ENCODE measurements at regions not wholly inside any gene's neighbourhood (a gene's known extent, or its start where the extent isn't known, plus 50 kb on each side); places are given as distances from the start of the nearest gene placed in this dataset.
"Not testable (repeated sequence)": the region's sequence is repeated elsewhere in the genome, so short reads cannot be mapped to it uniquely, and the experiment has no call there.

- no peak for DNase-seq
Observed at GRCh38 chr4:120636120-120636630, 286.4 kb downstream of the PRDM5 start.

- no peak for DNase-seq
Observed at GRCh38 chr4:120633810-120634209, 288.7 kb downstream of the PRDM5 start.

GRCh38 chr4:120630427-120630826 is 292.1 kb downstream of the PRDM5 start:
- no peak for DNase-seq

- DNase-seq: no peak
Observed at GRCh38 chr4:120629546-120630108, 292.9 kb downstream of the PRDM5 start.

GRCh38 chr4:120622601-120623000 is 299.9 kb downstream of the PRDM5 start:
- DNase-seq: no peak

DNA sequence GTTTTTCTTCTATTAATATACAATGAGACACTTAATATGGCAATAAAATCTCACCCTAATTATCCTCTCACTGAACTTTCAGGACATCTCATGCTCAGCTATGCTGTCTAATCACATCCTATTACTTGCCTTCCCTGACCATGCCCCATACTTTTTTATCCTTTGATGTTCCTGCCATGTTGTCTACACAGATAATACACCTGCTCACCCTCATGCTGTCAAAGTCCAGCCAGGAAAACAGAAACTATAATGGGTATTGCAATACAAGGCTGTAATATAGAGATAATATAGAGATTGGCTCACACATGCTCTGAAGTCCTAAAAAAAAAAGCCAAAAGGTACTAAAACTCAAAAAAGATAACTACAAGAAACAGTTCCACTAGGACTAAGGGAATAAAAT is 305.4 kb downstream of the PRDM5 start:
- no peak for DNase-seq

- DNase-seq: no peak
Observed at GRCh38 chr4:120616041-120616440, 306.5 kb downstream of the PRDM5 start.

DNA sequence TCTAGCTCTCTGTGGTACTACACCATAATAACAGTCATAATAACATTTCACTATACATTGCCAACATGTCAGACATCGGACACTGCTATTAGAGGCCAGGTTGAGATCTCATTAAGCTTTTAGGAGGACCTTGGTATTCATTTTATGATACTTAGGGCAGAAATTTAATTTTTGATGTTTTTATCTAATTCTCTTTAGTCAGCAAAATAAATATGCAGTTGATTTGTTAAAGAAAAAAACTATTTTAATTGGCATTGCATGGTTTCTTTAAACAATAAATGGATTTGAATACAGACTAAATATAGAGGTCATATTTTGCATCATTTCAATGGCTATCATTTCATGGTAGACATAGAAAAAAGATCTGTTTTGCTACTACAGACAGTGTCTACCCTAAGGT is 308.7 kb downstream of the PRDM5 start:
- no peak for DNase-seq

GRCh38 chr4:120611092-120611491 is 311.4 kb downstream of the PRDM5 start:
- no peak for DNase-seq

DNA sequence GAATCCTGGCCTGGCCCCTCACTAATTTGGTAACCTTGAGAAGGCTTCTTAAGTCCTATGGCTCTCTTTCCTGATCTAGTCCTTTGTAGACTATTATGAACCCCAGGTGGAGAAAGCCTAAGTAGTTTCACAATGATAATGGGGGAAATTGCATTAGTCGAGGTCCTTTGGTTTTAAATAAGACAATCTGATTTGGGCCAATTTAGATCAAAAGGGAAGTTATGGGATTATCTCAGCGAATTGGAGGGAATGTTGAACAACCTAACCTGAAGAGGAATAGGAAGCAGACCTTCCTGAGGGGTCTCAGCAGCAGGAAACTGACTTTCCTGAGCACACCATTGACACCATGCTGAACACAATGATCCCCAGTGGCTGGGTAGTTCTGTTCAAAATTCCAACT is 331.5 kb downstream of the PRDM5 start:
- no peak for DNase-seq

GRCh38 chr4:120589787-120590186 is 332.7 kb downstream of the PRDM5 start:
- DNase-seq: no peak

- DNase-seq: no peak
Observed at GRCh38 chr4:120568731-120569130, 353.8 kb downstream of the PRDM5 start.

DNA sequence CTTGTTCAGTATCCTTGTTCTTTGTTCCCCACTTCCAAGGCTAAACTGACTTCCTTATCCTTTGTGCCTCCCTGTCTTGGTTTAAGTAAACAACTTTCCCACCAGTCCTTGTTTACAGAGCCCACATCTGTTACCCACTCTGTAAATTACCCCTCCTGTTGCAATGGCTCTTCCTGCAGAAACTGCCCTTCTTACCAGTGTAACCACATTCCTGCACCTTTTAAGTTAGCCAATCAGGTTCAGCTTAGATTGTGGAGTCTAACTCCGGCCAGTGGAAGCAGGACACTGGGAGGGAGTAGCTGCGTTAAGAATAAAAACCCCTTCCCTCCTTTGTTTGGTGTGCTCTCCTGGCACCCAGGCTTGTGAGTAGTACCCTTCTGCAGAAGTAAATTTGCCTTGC is 360.9 kb downstream of the PRDM5 start:
- no peak for DNase-seq

- DNase-seq: no peak
Observed at GRCh38 chr4:120557372-120557771, 365.2 kb downstream of the PRDM5 start.

DNA sequence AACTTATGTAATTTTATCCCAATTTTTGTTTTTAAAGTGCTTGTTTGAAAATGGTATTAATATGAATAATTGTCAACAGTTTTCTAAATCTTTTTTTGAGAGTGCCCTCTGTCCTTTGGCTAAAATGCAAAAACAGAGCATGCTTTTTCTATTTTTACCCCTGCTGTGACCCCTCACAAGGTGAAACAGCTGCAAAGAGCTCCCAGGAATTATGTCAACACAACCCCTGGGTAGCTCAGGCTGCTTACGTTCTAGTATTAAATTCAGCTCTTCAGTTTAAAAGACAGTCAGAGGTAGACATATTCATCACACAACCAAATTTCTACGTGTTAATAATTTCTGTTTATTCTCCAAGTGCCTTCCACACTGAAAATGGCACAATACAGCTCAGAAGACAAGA is 367.5 kb downstream of the PRDM5 start:
- no peak for DNase-seq

- no peak for DNase-seq
Observed at GRCh38 chr4:120554086-120554485, 368.4 kb downstream of the PRDM5 start.

DNA sequence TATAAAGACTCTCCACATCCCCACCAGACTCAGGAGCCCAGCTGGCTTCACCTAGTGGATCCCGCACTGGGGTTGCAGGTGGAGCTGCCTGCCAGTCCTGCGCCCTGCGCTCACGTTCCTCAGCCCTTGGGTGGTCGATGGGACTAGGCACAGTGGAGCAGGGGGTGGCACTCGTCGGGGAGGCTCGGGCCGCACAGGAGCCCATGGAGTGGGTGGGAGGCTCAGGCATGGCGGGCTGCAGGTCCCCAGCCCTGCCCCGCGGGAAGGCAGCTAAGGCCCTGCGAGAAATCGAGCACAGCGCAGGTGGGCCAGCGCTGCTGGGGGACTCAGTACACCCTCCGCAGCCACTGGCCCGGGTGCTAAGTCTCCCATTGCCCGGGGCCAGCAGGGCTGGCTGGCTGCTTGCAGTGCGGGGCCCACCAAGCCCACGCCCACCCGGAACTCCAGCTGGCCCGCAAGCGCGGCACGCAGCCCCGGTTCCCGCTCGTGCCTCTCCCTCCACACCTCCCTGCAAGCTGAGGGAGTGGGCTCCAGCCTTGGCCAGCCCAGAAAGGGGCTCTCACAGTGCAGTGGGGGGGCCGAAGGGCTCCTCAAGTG is 371.8 kb downstream of the PRDM5 start:
- not testable (repeated sequence) for DNase-seq

DNA sequence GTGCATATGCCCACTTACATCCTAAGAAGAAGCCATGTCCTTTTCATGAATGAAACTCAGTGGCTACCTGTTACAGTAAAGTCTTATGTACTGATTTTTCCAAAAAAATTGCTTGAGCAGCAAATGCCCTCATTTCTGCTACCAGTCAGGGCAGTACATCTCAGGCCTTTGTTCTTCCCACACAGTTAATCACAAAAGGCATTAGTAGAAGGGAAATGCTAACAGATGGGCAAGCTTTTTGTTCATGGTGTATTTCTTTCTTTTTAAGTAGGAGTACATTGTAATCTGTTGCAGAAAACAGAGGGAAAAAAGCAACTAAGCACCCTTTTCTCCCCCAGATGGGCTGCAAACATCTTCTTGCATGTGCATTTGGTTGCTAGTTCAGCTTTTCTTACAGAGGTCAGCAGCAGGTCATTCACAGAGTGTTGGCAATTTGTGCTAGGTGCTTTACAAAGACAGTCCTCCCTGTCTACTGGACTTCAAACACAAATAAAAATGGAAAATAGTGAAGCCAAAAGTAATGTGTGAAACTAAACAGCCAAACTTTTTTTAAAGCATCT is 373.4 kb downstream of the PRDM5 start:
- DNase-seq: no peak

DNA sequence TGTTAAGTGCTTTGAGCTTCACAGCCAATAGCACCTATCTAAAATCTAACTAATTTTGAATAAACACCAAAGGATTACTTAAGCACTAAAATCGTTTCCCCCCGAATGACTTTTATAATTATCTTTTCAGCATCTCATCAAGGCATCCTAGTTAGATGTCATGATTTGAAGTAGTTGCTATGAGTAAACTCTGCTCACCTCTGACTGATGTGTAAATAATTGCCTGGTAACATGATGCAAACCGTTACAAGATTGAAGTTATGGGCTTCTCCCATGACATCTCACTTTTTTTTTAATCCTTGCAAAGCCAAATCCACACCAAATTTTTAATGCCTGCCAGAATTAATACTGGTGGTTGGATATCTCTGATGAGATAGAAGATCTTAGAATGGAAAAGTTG is 377.1 kb downstream of the PRDM5 start:
- DNase-seq: no peak

GRCh38 chr4:120544838-120545237 is 377.7 kb downstream of the PRDM5 start:
- DNase-seq: no peak

DNA sequence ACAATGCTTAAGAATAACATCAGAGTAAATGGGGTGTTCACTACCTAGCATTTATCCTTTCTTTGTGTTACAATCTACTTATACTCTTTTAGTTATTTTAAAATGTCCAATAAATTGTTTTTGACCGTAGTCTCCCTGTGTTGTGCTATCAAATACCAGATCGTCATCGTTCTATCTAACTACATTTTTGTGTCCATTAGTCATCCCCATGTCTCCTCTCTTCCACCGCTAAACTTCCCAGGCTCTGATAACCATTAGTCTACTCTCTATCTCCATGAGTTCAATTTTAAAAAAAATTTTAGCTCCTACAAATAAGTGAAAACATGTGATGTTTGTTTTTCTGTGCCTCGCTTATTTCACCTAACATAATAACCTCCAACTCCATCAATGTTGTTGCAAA is 381.9 kb downstream of the PRDM5 start:
- DNase-seq: no peak

DNA sequence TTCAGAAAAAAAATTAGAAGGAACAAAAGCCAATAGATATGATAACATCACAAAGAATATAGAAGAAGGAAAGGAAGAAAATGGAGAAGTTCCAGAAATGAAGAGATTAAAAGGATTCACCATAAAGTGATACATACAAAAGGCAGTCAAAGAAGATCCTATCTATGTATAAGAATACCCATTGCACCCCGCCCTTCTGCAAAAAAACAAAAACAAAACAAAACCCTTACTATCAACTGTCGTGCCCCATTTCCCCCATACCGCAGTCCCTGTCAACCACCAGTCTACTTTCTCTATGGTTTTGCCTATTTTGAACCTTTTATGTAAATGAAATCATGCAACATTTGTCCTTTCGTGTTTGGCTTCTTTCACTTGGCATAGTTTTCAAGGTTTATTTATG is 385.6 kb downstream of the PRDM5 start:
- no peak for DNase-seq

- no peak for DNase-seq
Observed at GRCh38 chr4:120528428-120528827, 394.1 kb downstream of the PRDM5 start.

- DNase-seq: no peak
Observed at GRCh38 chr4:120526033-120526432, 396.5 kb downstream of the PRDM5 start.

GRCh38 chr4:120525106-120525505 is 397.4 kb downstream of the PRDM5 start:
- DNase-seq: no peak

All from activated CD8-positive, alpha-beta memory T cell treated with anti-CD3 and anti-CD28 coated beads, Interleukin-2, amount 50 U/mL, for 48 hours (primary cell).